ENCODE measurements at regions not wholly inside any gene's neighbourhood (a gene's known extent, or its start where the extent isn't known, plus 50 kb on each side); places are given as distances from the start of the nearest gene placed in this dataset.

- in situ Hi-C loops (cut with HindIII; ENCODE audit: low pct_unique_long_range_greater_than_20kb, low sequenced_read_pairs): no loop called here
- DNase-seq (ENCODE audit: low read depth): no peak
Measured at GRCh38 chr7:18224138-18224537, 196.5 kb upstream of the PRPS1L1 start.

GRCh38 chr7:18225067-18225466 lies 197.4 kb upstream of the PRPS1L1 start:
- in situ Hi-C loops (cut with HindIII; ENCODE audit: low pct_unique_long_range_greater_than_20kb, low sequenced_read_pairs): no loop called here
- no peak for DNase-seq (ENCODE audit: low read depth)

- in situ Hi-C loops (cut with HindIII; ENCODE audit: low pct_unique_long_range_greater_than_20kb, low sequenced_read_pairs): no loop called here
- DNase-seq (ENCODE audit: low read depth): no peak
Measured at GRCh38 chr7:18226598-18226997, 199.0 kb upstream of the PRPS1L1 start.

- in situ Hi-C loops (cut with HindIII; ENCODE audit: low pct_unique_long_range_greater_than_20kb, low sequenced_read_pairs): no loop called here
Measured at GRCh38 chr7:18228686-18229085, 201.0 kb upstream of the PRPS1L1 start.

GRCh38 chr7:18230271-18230670 lies 202.6 kb upstream of the PRPS1L1 start:
- in situ Hi-C loops (cut with HindIII; ENCODE audit: low pct_unique_long_range_greater_than_20kb, low sequenced_read_pairs): no loop called here
- no peak for DNase-seq (ENCODE audit: low read depth)

More at GRCh38 chr7:18228686-18229085, 201.0 kb upstream of the PRPS1L1 start:
- DNase-seq (ENCODE audit: low read depth): no peak

GRCh38 chr7:18231854-18232253 lies 204.2 kb upstream of the PRPS1L1 start:
- DNase-seq (ENCODE audit: low read depth): no peak
- in situ Hi-C loops (cut with HindIII; ENCODE audit: low pct_unique_long_range_greater_than_20kb, low sequenced_read_pairs): no loop called here

GRCh38 chr7:18234519-18234918 lies 206.9 kb upstream of the PRPS1L1 start:
- in situ Hi-C loops (cut with HindIII; ENCODE audit: low pct_unique_long_range_greater_than_20kb, low sequenced_read_pairs): no loop called here
- DNase-seq (ENCODE audit: low read depth): no peak

GRCh38 chr7:18235819-18236218 lies 208.2 kb upstream of the PRPS1L1 start:
- no peak for DNase-seq (ENCODE audit: low read depth)
- in situ Hi-C loops (cut with HindIII; ENCODE audit: low pct_unique_long_range_greater_than_20kb, low sequenced_read_pairs): no loop called here

GRCh38 chr7:18239212-18239611 lies 211.6 kb upstream of the PRPS1L1 start:
- in situ Hi-C loops (cut with HindIII; ENCODE audit: low pct_unique_long_range_greater_than_20kb, low sequenced_read_pairs): no loop called here
- no peak for DNase-seq (ENCODE audit: low read depth)

GRCh38 chr7:18241543-18242231 lies 214.0 kb upstream of the PRPS1L1 start:
- no peak for DNase-seq (ENCODE audit: low read depth)
- in situ Hi-C loops (cut with HindIII; ENCODE audit: low pct_unique_long_range_greater_than_20kb, low sequenced_read_pairs): no loop called here

- in situ Hi-C loops (cut with HindIII; ENCODE audit: low pct_unique_long_range_greater_than_20kb, low sequenced_read_pairs): no loop called here
- no peak for DNase-seq (ENCODE audit: low read depth)
Measured at GRCh38 chr7:18243731-18244130, 216.1 kb upstream of the PRPS1L1 start.

GRCh38 chr7:18250133-18250532 lies 222.5 kb upstream of the PRPS1L1 start:
- in situ Hi-C loops (cut with HindIII; ENCODE audit: low pct_unique_long_range_greater_than_20kb, low sequenced_read_pairs): no loop called here
- no peak for DNase-seq (ENCODE audit: low read depth)

GRCh38 chr7:18257711-18258110 lies 230.1 kb upstream of the PRPS1L1 start:
- DNase-seq (ENCODE audit: low read depth): no peak
- in situ Hi-C loops (cut with HindIII; ENCODE audit: low pct_unique_long_range_greater_than_20kb, low sequenced_read_pairs): no loop called here

GRCh38 chr7:18262058-18262457 lies 233.5 kb upstream of the HDAC9 start:
- DNase-seq (ENCODE audit: low read depth): no peak
- in situ Hi-C loops (cut with HindIII; ENCODE audit: low pct_unique_long_range_greater_than_20kb, low sequenced_read_pairs): no loop called here

GRCh38 chr7:18265611-18266281 lies 229.8 kb upstream of the HDAC9 start:
- no peak for DNase-seq (ENCODE audit: low read depth)
- in situ Hi-C loops (cut with HindIII; ENCODE audit: low pct_unique_long_range_greater_than_20kb, low sequenced_read_pairs): no loop called here

- in situ Hi-C loops (cut with HindIII; ENCODE audit: low pct_unique_long_range_greater_than_20kb, low sequenced_read_pairs): no loop called here
Measured at GRCh38 chr7:18268571-18268970, 227.0 kb upstream of the HDAC9 start.

GRCh38 chr7:18276380-18276779 lies 219.2 kb upstream of the HDAC9 start:
- in situ Hi-C loops (cut with HindIII; ENCODE audit: low pct_unique_long_range_greater_than_20kb, low sequenced_read_pairs): no loop called here
- DNase-seq (ENCODE audit: low read depth): no peak

More at GRCh38 chr7:18268571-18268970, 227.0 kb upstream of the HDAC9 start:
- no peak for DNase-seq (ENCODE audit: low read depth)

- DNase-seq (ENCODE audit: low read depth): no peak
- in situ Hi-C loops (cut with HindIII; ENCODE audit: low pct_unique_long_range_greater_than_20kb, low sequenced_read_pairs): no loop called here
Measured at GRCh38 chr7:18278316-18278715, 217.2 kb upstream of the HDAC9 start.

- in situ Hi-C loops (cut with HindIII; ENCODE audit: low pct_unique_long_range_greater_than_20kb, low sequenced_read_pairs): no loop called here
- no peak for DNase-seq (ENCODE audit: low read depth)
Measured at GRCh38 chr7:18283045-18283444, 212.5 kb upstream of the HDAC9 start.

- DNase-seq (ENCODE audit: low read depth): no peak
- in situ Hi-C loops (cut with HindIII; ENCODE audit: low pct_unique_long_range_greater_than_20kb, low sequenced_read_pairs): no loop called here
Measured at GRCh38 chr7:18287482-18287881, 208.1 kb upstream of the HDAC9 start.
